Activated CD8-positive, alpha-beta memory T cell treated with anti-CD3 and anti-CD28 coated beads, Interleukin-2, amount 50 U/mL, for 4 hours (primary cell): ENCODE measurements at regions not wholly inside any gene's neighbourhood (a gene's known extent, or its start where the extent isn't known, plus 50 kb on each side); places are given as distances from the start of the nearest gene placed in this dataset.

Source experiments
- DNase-seq: peaks from one replicate; pipeline ENCODE4 v3.0.0-alpha.2; 2020

DNA sequence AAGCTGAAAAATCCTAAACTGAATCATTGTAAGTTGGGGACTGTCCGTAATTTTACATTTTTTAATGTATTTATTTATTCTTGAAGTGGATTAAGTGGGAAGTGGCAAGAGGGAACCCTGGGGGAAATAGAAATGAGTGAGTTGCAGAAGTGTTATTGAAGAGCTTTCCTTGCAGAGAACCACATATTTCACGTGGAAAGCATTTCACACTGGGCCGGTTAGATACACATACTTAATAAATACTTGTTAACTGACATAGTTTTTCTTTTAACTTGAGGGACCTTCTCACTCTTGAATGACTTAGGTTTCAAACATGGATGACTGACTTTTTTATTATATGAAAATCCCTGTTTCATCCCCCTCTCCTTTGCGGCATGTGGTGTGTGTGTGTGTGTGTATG is 239.3 kb downstream of the LMO4 start:
- no peak for DNase-seq

DNA sequence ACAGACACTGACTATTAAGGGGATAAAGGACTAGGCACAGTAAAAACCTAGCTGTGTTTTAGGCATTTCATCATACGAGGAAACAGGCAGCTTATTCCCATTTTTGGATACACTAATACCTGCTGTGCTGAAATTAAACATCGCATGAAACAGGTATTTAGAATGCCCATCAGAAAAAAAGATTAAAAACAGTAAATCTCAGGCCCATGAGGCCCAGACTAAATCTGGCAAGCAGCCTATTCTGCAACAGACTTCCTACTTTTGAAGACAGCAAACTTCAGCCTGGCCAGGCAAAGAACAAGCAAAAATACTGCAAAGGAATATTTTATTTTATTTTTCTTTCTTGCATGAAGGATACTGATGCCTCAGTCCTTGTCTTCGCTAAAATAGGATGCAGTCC is 240.2 kb downstream of the LMO4 start:
- no peak for DNase-seq

DNA sequence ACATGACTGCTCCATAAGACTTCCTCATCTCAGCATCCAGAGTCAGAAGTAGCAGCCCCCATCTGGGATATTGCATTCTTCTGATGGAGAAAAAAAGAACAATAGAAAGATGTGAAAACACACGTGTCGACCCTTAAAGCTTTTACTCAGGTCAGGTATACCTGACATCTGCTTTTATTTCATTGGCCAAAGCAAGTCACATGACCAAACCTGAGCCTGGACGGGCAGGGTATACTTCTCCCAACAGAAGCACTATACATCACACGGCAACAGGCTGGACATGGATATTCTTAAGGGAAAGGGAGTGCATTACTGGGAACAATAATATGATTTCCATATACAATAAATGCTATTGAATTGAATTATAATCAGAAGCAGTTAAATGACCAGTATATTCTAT is 243.3 kb downstream of the LMO4 start:
- no peak for DNase-seq

GRCh38 chr1:87572891-87573290 is 244.2 kb downstream of the LMO4 start:
- DNase-seq = no peak

DNA sequence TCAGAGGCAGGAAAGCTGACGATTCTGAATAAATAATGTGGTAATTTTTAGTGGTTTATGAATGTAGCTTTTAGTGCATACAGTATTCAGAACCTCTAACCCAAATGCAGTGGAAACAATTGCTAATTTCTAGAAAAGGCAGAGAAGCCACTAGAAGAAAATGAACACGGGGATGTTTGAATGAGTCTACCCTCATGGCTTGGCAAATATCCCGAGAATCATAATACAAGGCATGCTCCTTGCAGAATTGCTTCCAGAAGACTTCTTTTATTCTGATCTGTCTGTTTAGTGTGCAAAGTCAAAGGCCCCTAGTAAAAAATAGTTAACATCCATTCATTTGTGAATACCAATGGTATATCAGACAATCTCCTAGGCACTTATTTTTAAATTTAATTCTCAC is 246.8 kb downstream of the LMO4 start:
- DNase-seq = no peak

- DNase-seq = no peak
Measured at GRCh38 chr1:87578464-87578863, 249.8 kb downstream of the LMO4 start.

DNA sequence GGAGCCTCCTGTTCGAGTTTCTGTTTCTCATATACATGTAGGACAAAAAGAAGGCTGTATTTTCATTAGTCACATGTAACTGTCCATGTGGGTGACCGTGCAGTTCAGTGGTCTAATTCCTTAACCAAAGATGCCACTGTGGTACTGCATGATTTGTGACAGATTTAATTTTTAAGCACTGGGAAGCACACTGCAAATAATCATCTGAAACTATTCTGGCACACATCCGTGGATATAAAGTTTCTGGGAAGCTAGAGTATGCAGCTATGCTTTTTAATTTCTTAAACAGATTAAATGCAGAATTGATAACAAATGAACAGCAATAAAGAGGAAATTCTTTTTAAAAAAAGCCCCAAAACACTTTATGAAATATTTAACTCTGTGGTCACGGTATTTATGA is 254.8 kb downstream of the LMO4 start:
- no peak for DNase-seq

DNA sequence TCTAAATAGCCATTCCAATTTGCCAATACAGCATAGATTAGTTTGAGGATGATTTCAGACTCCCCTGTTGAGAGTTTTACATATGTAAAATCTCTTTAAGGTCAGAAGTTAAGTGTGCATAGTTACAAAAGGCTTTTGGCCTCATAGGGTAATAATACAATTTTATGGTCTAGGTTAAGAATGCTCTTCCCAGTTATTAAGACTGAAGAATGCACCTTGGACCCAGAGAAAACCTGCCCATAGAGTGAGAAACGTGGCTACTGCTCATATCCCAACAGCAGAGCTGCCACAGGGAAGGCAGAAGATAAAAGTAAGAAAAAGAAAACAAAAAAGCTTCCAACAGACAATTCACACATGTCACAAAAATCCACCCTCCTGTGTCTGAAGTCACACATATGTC is 255.9 kb downstream of the LMO4 start:
- no peak for DNase-seq

DNA sequence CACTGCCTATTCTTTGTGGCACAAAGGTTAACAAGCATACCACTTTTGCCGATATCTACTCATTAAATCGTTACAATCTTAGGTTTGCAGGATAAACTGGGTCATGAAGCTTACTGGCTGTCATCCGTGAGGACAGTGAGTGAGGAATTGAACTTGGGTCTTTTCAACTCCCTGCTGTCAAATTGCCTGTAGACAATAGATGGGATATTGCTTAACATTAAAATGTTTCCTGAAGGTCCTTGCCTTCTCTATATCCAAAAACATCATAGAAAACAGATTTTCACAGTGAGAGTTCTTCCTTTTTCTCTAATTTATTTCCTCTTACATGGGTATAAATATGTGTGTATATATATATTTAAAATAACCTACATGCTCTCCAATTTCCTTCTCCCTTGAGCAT is 257.8 kb downstream of the LMO4 start:
- no peak for DNase-seq

DNA sequence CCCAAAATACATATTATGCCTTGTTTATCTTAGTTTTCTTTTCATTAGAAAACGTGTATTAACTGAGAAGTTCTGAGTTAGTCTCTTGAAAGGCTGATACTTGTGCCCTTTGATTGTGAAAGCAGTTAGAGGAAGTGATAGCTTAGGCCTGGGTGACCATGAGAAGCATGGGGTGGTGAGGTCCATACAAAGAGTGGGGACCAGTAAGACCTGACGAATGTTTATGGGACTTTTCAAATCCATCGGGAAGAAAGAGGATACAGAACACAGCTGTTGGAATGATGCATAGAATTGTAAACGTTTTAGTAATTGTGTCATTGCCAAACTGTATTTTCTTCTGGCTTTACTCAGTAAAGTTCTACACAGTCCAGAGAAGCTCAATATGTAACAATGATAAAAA is 259.8 kb downstream of the LMO4 start:
- DNase-seq = no peak

- DNase-seq = no peak
Measured at GRCh38 chr1:87591492-87591891, 262.8 kb downstream of the LMO4 start.

DNA sequence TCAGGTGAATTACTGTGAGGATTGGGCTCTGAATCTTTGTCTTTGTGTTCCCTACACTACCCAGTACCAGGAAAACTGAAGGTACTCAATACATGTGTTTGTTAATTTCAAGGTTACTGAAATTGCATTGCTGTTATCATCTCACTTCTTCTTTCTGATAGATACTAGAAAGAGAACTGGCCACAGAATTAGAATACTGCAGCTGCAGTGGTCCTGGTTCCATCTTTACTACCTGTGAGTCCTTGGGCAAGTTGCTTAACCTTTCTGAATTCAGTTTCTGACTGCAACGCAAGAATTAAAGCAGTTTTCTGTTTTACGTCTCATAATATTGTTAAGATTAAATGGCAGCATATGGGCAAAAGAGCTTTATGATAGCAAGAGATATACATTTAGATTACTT is 263.5 kb downstream of the LMO4 start:
- no peak for DNase-seq

DNA sequence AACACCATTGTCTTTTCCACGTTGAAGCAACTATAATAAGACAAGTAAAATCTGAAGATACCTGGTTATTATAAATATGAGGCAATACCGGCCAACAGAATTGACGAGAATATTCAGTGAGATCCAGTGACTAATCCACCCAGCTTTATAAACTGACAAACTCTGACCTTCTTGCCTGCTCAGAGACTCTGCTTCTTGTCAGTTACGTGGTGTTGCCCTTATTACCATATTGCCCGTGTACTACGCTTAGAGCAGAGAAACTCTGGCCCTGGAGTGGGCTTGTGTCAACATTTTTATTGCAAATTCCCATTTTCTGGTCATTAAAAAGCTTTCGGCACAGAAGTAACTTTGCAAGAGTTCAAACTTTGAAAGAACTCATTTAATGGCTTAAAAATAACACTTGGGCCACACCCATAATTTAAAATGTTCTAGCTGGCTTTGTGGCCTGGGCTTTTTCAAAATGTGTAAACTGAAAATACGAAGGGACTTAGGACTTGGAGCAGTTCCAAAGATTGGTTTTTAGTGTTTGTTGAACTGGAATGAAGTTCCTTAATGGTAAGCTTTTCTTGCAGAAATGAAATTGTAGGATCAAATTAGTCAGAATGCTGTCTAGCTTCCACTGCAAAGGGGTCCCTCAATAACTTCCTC is 266.2 kb downstream of the LMO4 start:
- no peak for DNase-seq

GRCh38 chr1:87595384-87595781 is 266.7 kb downstream of the LMO4 start:
- no peak for DNase-seq

- DNase-seq = no peak
Measured at GRCh38 chr1:87598429-87598828, 269.7 kb downstream of the LMO4 start.

DNA sequence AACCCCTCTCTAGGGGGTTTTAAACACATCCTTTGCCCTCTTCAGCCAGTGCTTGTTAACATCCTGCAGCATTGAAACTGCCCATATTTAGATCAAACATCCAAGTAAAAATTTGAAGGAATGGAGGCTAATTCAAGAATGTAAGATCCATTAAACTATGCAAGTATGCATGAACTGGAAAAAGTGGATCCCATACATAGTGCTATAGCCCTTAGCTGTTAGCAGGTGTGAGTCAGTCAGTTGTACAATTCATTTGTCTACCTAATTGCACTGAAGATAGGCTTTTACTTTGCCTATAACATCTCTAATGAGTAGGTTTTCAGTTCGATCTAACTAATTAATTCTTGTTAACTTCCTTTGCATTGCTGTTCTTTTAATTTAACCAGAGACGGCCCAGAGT is 270.9 kb downstream of the LMO4 start:
- DNase-seq = no peak

GRCh38 chr1:87600055-87600850 is 271.6 kb downstream of the LMO4 start:
- no peak for DNase-seq

- DNase-seq = no peak
Measured at GRCh38 chr1:87600854-87601253, 272.2 kb downstream of the LMO4 start.

GRCh38 chr1:87603626-87604025 is 274.9 kb downstream of the LMO4 start:
- no peak for DNase-seq

DNA sequence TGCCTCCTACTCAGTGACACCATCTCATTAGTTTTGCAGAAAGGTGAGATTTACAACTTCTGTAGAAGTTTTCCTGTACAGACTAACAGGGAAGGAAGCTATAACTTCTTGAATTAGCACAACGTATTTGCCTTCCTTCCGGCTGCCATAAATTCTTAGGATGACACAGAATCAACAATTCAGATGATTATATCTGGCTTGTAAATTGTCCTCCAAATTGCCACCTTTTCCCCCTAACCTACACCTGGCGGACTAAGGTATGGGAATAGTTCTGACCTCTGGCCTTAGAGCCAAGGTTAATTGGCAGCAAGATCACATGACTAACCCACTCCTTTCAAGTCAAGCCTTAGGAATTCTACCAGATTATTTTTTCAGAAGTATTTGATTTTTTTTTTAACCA is 284.3 kb downstream of the LMO4 start:
- DNase-seq = no peak

GRCh38 chr1:87615491-87615890 is 286.8 kb downstream of the LMO4 start:
- no peak for DNase-seq

- DNase-seq = no peak
Measured at GRCh38 chr1:87615901-87616300, 287.2 kb downstream of the LMO4 start.

- no peak for DNase-seq
Measured at GRCh38 chr1:87620807-87621206, 292.1 kb downstream of the LMO4 start.

- DNase-seq = no peak
Measured at GRCh38 chr1:87629673-87630072, 301.0 kb downstream of the LMO4 start.

GRCh38 chr1:87632232-87632631 is 303.6 kb downstream of the LMO4 start:
- no peak for DNase-seq
